ENCODE measurements at regions not wholly inside any gene's neighbourhood (a gene's known extent, or its start where the extent isn't known, plus 50 kb on each side); places are given as distances from the start of the nearest gene placed in this dataset.

GRCh38 chr21:28324690-28325089 is 668.0 kb downstream of the LTN1 start:
- TF ChIP-seq CTCF (IDR thresholded peaks at IDR 0.05; ENCODE audit: insufficient read depth, low read length), result no peak
- H3K4me3 ChIP-seq (ENCODE audit: low read depth, low read length), result no peak overlapping the region
- no peak for DNase-seq (ENCODE audit: low read depth)

- H3K4me3 ChIP-seq (ENCODE audit: low read depth, low read length), result no peak overlapping the region
- no peak for TF ChIP-seq CTCF (IDR thresholded peaks at IDR 0.05; ENCODE audit: insufficient read depth, low read length)
- peak; percentile 62 for DNase-seq (ENCODE audit: low read depth)
These were observed 675.3 kb downstream of the LTN1 start for GRCh38 chr21:28317177-28317950.

- no peak overlapping the region for H3K4me3 ChIP-seq (ENCODE audit: low read depth, low read length)
- no peak for DNase-seq (ENCODE audit: low read depth)
- TF ChIP-seq CTCF (IDR thresholded peaks at IDR 0.05; ENCODE audit: insufficient read depth, low read length), result no peak
These were observed 681.1 kb downstream of the LTN1 start for GRCh38 chr21:28311411-28312190.

GRCh38 chr21:28310711-28311110 is 682.0 kb downstream of the LTN1 start:
- no peak for TF ChIP-seq CTCF (IDR thresholded peaks at IDR 0.05; ENCODE audit: insufficient read depth, low read length)

GRCh38 chr21:28310171-28310685 is 682.4 kb downstream of the LTN1 start:
- DNase-seq (ENCODE audit: low read depth), result no peak
- no peak for TF ChIP-seq CTCF (IDR thresholded peaks at IDR 0.05; ENCODE audit: insufficient read depth, low read length)
- no peak overlapping the region for H3K4me3 ChIP-seq (ENCODE audit: low read depth, low read length)

More at GRCh38 chr21:28310711-28311110, 682.0 kb downstream of the LTN1 start:
- DNase-seq (ENCODE audit: low read depth), result no peak
- H3K4me3 ChIP-seq (ENCODE audit: low read depth, low read length), result no peak overlapping the region

- TF ChIP-seq CTCF (IDR thresholded peaks at IDR 0.05; ENCODE audit: insufficient read depth, low read length), result no peak
- no peak for DNase-seq (ENCODE audit: low read depth)
- H3K4me3 ChIP-seq (ENCODE audit: low read depth, low read length), result no peak overlapping the region
These were observed 683.1 kb downstream of the LTN1 start for GRCh38 chr21:28309596-28309995.
